ENCODE measurements at regions not wholly inside any gene's neighbourhood (a gene's known extent, or its start where the extent isn't known, plus 50 kb on each side); places are given as distances from the start of the nearest gene placed in this dataset.

- in situ Hi-C loops (cut with HindIII; ENCODE audit: low sequenced_read_pairs), result no loop called here
- TF ChIP-seq CTCF (IDR thresholded peaks at IDR 0.05; ENCODE audit: low read depth, low read length), result no peak
- no peak for DNase-seq (ENCODE audit: low read depth, low spot score)
- H3K4me3 ChIP-seq (ENCODE audit: low read depth, low read length), result no peak overlapping the region
These were observed 226.0 kb upstream of the PTGER4 start for GRCh38 chr5:40453689-40454088.

GRCh38 chr5:40452874-40453624 lies 226.7 kb upstream of the PTGER4 start:
- in situ Hi-C loops (cut with HindIII; ENCODE audit: low sequenced_read_pairs), result no loop called here
- H3K4me3 ChIP-seq (ENCODE audit: low read depth, low read length), result no peak overlapping the region
- no peak for TF ChIP-seq CTCF (IDR thresholded peaks at IDR 0.05; ENCODE audit: low read depth, low read length)
- DNase-seq (ENCODE audit: low read depth, low spot score), result no peak

GRCh38 chr5:40447438-40447837 lies 232.3 kb upstream of the PTGER4 start:
- in situ Hi-C loops (cut with HindIII; ENCODE audit: low sequenced_read_pairs), result no loop called here
- DNase-seq (ENCODE audit: low read depth, low spot score), result peak; percentile 39
- H3K4me3 ChIP-seq (ENCODE audit: low read depth, low read length), result no peak overlapping the region
- no peak for TF ChIP-seq CTCF (IDR thresholded peaks at IDR 0.05; ENCODE audit: low read depth, low read length)

GRCh38 chr5:40446910-40447309 lies 232.8 kb upstream of the PTGER4 start:
- DNase-seq (ENCODE audit: low read depth, low spot score), result peak; percentile 77
- no peak for TF ChIP-seq CTCF (IDR thresholded peaks at IDR 0.05; ENCODE audit: low read depth, low read length)
- in situ Hi-C loops (cut with HindIII; ENCODE audit: low sequenced_read_pairs), result no loop called here
- H3K4me3 ChIP-seq (ENCODE audit: low read depth, low read length), result no peak overlapping the region

- peak; percentile 87 for DNase-seq (ENCODE audit: low read depth, low spot score)
- TF ChIP-seq CTCF (IDR thresholded peaks at IDR 0.05; ENCODE audit: low read depth, low read length), result no peak
- H3K4me3 ChIP-seq (ENCODE audit: low read depth, low read length), result no peak overlapping the region
- in situ Hi-C loops (cut with HindIII; ENCODE audit: low sequenced_read_pairs), result no loop called here
These were observed 237.4 kb upstream of the PTGER4 start for GRCh38 chr5:40442346-40442745.

GRCh38 chr5:40441733-40442132 lies 238.0 kb upstream of the PTGER4 start:
- H3K4me3 ChIP-seq (ENCODE audit: low read depth, low read length), result no peak overlapping the region
- no peak for TF ChIP-seq CTCF (IDR thresholded peaks at IDR 0.05; ENCODE audit: low read depth, low read length)
- in situ Hi-C loops (cut with HindIII; ENCODE audit: low sequenced_read_pairs), result no loop called here
- no peak for DNase-seq (ENCODE audit: low read depth, low spot score)
